OCI-LY1 (cell line): ENCODE measurements at regions not wholly inside any gene's neighbourhood (a gene's known extent, or its start where the extent isn't known, plus 50 kb on each side); places are given as distances from the start of the nearest gene placed in this dataset.

ENCODE experiments used
- H2AFZ ChIP-seq: fragments of 200-600 bp; sonication (generic), shearing (Covaris generic); 2 replicates; pipeline ENCODE4 v1.6.0; 2014; ENCODE audit warnings: antibody characterized with exemption, mild to moderate bottlenecking, low read length
- H3F3A ChIP-seq: fragments of 200-600 bp; sonication (generic), shearing (Covaris generic); 2 replicates; pipeline ENCODE4 v1.6.0; 2014; ENCODE audit warnings: mild to moderate bottlenecking, antibody characterized with exemption, low read length, moderate library complexity; ENCODE audit not compliant: insufficient read depth
- H3K27ac ChIP-seq: fragments of 200-600 bp; sonication (generic); 2 replicates; pipeline ENCODE4 v1.5.1; 2014; ENCODE audit warnings: low read length, mixed run types, mild to moderate bottlenecking, low read depth; ENCODE audit not compliant: poor library complexity, severe bottlenecking
- H3K27me3 ChIP-seq: fragments of 200-600 bp; sonication (generic); 2 replicates; pipeline ENCODE4 v1.6.0; 2014; ENCODE audit warnings: antibody characterized with exemption, mild to moderate bottlenecking, low read length, moderate library complexity; ENCODE audit not compliant: insufficient read depth
- H3K36me3 ChIP-seq: fragments of 200-600 bp; sonication (generic); 2 replicates; pipeline ENCODE4 v1.6.1; 2014; ENCODE audit warnings: mild to moderate bottlenecking, antibody characterized with exemption, low read length, moderate library complexity, mixed read lengths; ENCODE audit not compliant: insufficient read depth
- H3K4me1 ChIP-seq: fragments of 200-600 bp; sonication (generic); 2 replicates; pipeline ENCODE4 v1.5.1; 2014; ENCODE audit warnings: mild to moderate bottlenecking, low read length, moderate library complexity; ENCODE audit not compliant: insufficient read depth, severe bottlenecking
- H3K4me2 ChIP-seq: fragments of 200-600 bp; sonication (generic), shearing (Covaris generic); 2 replicates; pipeline ENCODE4 v1.6.1; 2014; ENCODE audit warnings: low read length
- H3K4me3 ChIP-seq: fragments of 200-600 bp; sonication (generic); 2 replicates; pipeline ENCODE4 v1.5.1; 2014; ENCODE audit warnings: low read length, low read depth, mild to moderate bottlenecking, mixed read lengths; ENCODE audit not compliant: poor library complexity, severe bottlenecking
- H3K79me2 ChIP-seq: fragments of 200-600 bp; shearing (Covaris generic); 2 replicates; pipeline ENCODE4 v1.6.1; 2016; ENCODE audit warnings: mixed run types, low read length, mixed read lengths; ENCODE audit not compliant: insufficient read depth
- H3K9ac ChIP-seq: fragments of 200-600 bp; sonication (generic), shearing (Covaris generic); 2 replicates; pipeline ENCODE4 v1.6.1; 2014; ENCODE audit warnings: mild to moderate bottlenecking, low read length, mixed read lengths
- H3K9me2 ChIP-seq: fragments of 200-600 bp; sonication (generic), shearing (Covaris generic); 2 replicates; pipeline ENCODE4 v1.6.1; 2014; ENCODE audit warnings: low read depth, mild to moderate bottlenecking, low read length, mixed read lengths
- H3K9me3 ChIP-seq: fragments of 200-600 bp; shearing (Covaris generic); 2 replicates; pipeline ENCODE4 v1.6.1; 2014; ENCODE audit warnings: low read length, mixed read lengths
- H4K20me1 ChIP-seq: fragments of 200-600 bp; sonication (generic), shearing (Covaris generic); 2 replicates; pipeline ENCODE4 v1.6.0; 2016; ENCODE audit warnings: mild to moderate bottlenecking, low read length; ENCODE audit not compliant: insufficient read depth
- CTCF ChIP-seq: fragments of 200-600 bp; sonication (generic), shearing (Covaris generic); IDR thresholded peaks from 2 replicates; pipeline ENCODE4 v1.5.1; 2017; ENCODE audit warnings: mild to moderate bottlenecking, antibody characterized with exemption, low read length, moderate library complexity, mixed read lengths
- EZH2 ChIP-seq: fragments of 200-600 bp; sonication (generic), shearing (Covaris generic); IDR thresholded peaks from 2 replicates; pipeline ENCODE4 v1.8.0; 2017; ENCODE audit warnings: borderline replicate concordance, mixed run types, mild to moderate bottlenecking, antibody characterized with exemption, low read length, moderate library complexity, mixed read lengths

- TF ChIP-seq EZH2 = no peak
- TF ChIP-seq CTCF = no peak
- no peak overlapping the region for H3K4me3 ChIP-seq
- H3K36me3 ChIP-seq = no peaks in the 10 kb centered on the region
- H3K9ac ChIP-seq = no peak overlapping the region
- H2AFZ ChIP-seq = no peak overlapping the region
- no peaks in the 10 kb centered on the region for H3K4me1 ChIP-seq
- no peaks in the 10 kb centered on the region for H3K9me3 ChIP-seq
- H3K27me3 ChIP-seq = no peaks in the 10 kb centered on the region
- no peaks in the 10 kb centered on the region for H3K9me2 ChIP-seq
- no peaks in the 10 kb centered on the region for H3F3A ChIP-seq
- H3K79me2 ChIP-seq = no peaks in the 10 kb centered on the region
- no peaks in the 10 kb centered on the region for H4K20me1 ChIP-seq
- H3K27ac ChIP-seq = no peak overlapping the region
- H3K4me2 ChIP-seq = no peak overlapping the region
Observed at GRCh38 chr10:90430186-90430585, 427.7 kb downstream of the HTR7 start.

GRCh38 chr10:90432866-90433265 is 425.0 kb downstream of the HTR7 start:
- H4K20me1 ChIP-seq = no peaks in the 10 kb centered on the region
- H3K4me3 ChIP-seq = no peak overlapping the region
- H3F3A ChIP-seq = no peaks in the 10 kb centered on the region
- H3K79me2 ChIP-seq = no peaks in the 10 kb centered on the region
- no peaks in the 10 kb centered on the region for H3K4me1 ChIP-seq
- no peaks in the 10 kb centered on the region for H3K9me2 ChIP-seq
- no peaks in the 10 kb centered on the region for H3K36me3 ChIP-seq
- TF ChIP-seq CTCF (no peak), EZH2 (no peak)
- H3K4me2 ChIP-seq = no peak overlapping the region
- no peak overlapping the region for H2AFZ ChIP-seq
- H3K27ac ChIP-seq = no peak overlapping the region
- no peak overlapping the region for H3K9ac ChIP-seq
- no peaks in the 10 kb centered on the region for H3K9me3 ChIP-seq
- H3K27me3 ChIP-seq = no peaks in the 10 kb centered on the region

- H4K20me1 ChIP-seq = no peaks in the 10 kb centered on the region
- H2AFZ ChIP-seq = no peak overlapping the region
- H3K9ac ChIP-seq = no peak overlapping the region
- no peak overlapping the region for H3K27ac ChIP-seq
- no peaks in the 10 kb centered on the region for H3F3A ChIP-seq
- H3K36me3 ChIP-seq = no peaks in the 10 kb centered on the region
- H3K79me2 ChIP-seq = no peaks in the 10 kb centered on the region
- no peak overlapping the region for H3K4me3 ChIP-seq
- TF ChIP-seq EZH2 = no peak
- H3K27me3 ChIP-seq = no peaks in the 10 kb centered on the region
- no peaks in the 10 kb centered on the region for H3K4me1 ChIP-seq
- no peak overlapping the region for H3K4me2 ChIP-seq
- no peaks in the 10 kb centered on the region for H3K9me2 ChIP-seq
- H3K9me3 ChIP-seq = no peaks in the 10 kb centered on the region
Observed at GRCh38 chr10:90435296-90435695, 422.5 kb downstream of the HTR7 start.

GRCh38 chr10:90437452-90437851 is 420.4 kb downstream of the HTR7 start:
- Histone ChIP-seq H3F3A (no peaks in the 10 kb centered on the region), H3K4me2 (no peak overlapping the region), H3K9me2 (no peaks in the 10 kb centered on the region), H2AFZ (no peak overlapping the region), H3K79me2 (no peaks in the 10 kb centered on the region), H3K9ac (no peak overlapping the region), H3K27ac (no peak overlapping the region), H3K27me3 (no peaks in the 10 kb centered on the region), H4K20me1 (no peaks in the 10 kb centered on the region), H3K9me3 (no peaks in the 10 kb centered on the region), H3K4me1 (no peaks in the 10 kb centered on the region), H3K36me3 (no peaks in the 10 kb centered on the region), H3K4me3 (no peak overlapping the region)
- no peak for TF ChIP-seq EZH2
- no peak for TF ChIP-seq CTCF
